HG03460 (cell line): ENCODE measurements at regions not wholly inside any gene's neighbourhood (a gene's known extent, or its start where the extent isn't known, plus 50 kb on each side); places are given as distances from the start of the nearest gene placed in this dataset.
"Not testable (repeated sequence)": the region's sequence is repeated elsewhere in the genome, so short reads cannot be mapped to it uniquely, and the experiment has no call there.

Experiments used
- ATAC-seq: cut with Tn5 transposase; IDR thresholded peaks from one replicate; pipeline ENCODE4 v1.9.1; 2021; ENCODE audit not compliant: unreplicated experiment

DNA sequence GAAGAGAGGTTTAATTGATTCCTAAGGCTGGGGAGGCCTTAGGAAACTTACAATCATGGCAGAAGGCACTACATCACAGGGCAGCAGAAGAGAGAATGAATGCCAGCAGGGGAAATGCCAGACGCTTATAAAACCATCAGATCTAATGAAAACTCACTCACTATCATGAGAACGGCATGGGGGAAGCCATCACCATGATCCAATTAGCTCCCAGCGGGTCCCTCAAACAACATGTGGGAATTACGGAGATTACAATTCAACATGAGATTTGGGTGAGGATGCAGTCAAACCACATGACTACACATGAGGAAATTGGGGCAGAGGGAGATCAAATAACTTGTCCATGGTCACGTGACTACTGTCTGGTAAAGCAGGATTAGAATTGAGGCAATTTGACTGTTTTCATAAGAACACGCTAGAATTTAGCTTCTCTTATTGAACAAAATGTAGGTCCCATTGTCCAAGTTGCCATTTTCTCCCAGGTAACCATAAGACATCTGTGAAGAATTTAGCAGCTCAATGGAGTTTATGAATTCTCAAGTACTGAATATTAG, 445.1 kb upstream of the CDH20 start:
- ATAC-seq, result no peak

GRCh38 chr18:60889442-60889841, 443.8 kb upstream of the CDH20 start:
- ATAC-seq, result no peak

DNA sequence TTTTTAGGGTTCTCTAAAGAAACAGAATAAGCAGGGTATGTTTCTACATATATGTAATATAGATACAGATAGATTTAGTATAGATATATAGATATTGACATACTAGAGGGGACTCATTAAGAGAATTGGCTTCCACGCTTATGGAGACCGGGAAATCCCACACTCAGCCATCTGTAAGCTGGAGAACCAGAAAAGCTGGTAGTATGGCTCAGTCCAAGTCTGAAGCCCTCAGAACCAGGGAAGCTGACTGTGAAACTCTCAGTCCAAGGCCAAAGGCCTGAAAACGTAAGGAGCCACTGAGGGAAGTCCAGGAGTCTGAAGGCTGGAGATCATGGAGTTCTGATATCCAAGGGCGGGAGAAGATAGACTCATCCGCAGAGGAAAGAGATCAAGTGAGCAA, 441.3 kb upstream of the CDH20 start:
- no peak for ATAC-seq

DNA sequence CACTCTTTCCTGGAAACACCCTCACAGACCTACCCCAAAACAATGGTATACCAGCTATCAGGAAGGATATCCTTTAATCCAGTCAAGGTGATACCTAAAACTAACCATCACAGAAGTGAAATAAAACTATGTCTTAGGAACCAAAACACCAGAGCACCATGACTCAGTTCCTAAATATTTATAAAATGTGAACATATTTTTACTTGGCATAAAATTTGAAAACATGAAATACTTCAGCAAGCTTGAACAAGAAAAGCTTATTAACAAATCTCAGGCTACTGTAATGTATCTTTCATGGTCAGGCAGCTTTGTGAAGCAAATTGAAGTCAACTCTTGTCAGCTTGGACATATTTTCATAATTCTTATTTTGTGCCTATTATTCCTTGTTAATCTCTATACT, 440.8 kb upstream of the CDH20 start:
- ATAC-seq, result no peak

GRCh38 chr18:60892855-60893254, 440.4 kb upstream of the CDH20 start:
- no peak for ATAC-seq

GRCh38 chr18:60893355-60894097, 439.7 kb upstream of the CDH20 start:
- ATAC-seq, result no peak

GRCh38 chr18:60894254-60894945, 438.8 kb upstream of the CDH20 start:
- no peak for ATAC-seq

DNA sequence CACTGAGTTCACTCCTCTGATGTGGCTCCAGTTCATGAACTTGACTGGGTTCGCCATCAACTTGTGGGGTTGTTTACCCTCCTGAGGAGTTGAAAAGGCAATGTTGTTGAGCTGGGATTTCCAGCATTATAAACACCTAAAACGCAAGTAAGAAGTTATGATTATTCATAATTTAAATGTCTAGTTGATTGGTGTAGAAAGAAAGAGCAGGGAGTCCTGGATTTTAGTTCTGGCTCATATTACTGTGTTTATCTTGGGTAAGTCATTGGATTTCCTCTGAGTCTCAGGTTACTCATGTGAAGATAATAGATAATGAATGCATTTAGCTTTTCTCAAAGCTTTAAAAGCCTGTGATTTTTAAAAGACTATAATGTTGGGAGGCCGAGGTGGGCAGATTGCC, 438.0 kb upstream of the CDH20 start:
- ATAC-seq, result no peak

DNA sequence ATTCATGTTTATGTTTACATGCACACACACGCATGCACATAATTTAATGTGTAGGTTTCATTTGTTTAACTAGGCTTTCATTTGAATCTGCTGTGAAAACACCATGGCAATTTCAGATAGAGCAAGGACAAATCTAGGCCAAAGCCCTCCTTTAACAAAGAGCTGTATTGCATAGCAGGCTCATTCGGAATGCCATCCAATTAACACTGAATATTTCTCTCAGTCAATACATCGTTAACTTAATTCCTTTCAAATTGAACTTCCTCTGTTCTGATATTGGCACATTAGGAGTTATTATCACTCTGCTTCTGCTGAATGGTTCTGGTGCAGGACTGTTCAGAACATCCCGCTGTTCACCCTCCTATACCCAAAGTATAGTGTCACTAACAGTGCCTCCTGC, 435.1 kb upstream of the CDH20 start:
- no peak for ATAC-seq

- ATAC-seq, result no peak
Observed at GRCh38 chr18:60905699-60906098, 427.5 kb upstream of the CDH20 start.

DNA sequence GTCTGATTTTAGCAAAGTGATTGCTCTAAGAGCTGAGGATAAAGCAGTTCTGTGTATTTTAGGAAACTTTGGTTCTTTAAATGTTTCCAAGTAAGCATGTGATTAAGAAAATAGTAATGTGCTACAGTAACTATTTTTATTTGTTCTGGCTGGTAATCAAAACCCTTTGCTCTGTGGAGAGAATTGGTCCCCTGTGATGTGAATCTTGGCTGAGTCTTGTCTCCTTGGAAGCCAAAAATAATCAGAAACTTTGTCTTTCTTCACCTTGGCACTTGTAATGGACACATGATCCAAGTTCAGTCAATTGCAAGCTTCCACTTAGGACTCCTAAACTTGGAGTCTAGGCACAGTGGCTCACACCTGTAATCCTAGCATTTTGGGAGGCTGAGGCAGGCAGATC, 422.7 kb upstream of the CDH20 start:
- no peak for ATAC-seq

- no peak for ATAC-seq
Observed at GRCh38 chr18:60911504-60911903, 421.7 kb upstream of the CDH20 start.

- ATAC-seq, result no peak
Observed at GRCh38 chr18:60915160-60915559, 418.1 kb upstream of the CDH20 start.

GRCh38 chr18:60918862-60919261, 414.4 kb upstream of the CDH20 start:
- not testable (repeated sequence) for ATAC-seq

GRCh38 chr18:60925892-60926291, 407.3 kb upstream of the CDH20 start:
- ATAC-seq, result no peak

GRCh38 chr18:60929966-60930365, 403.3 kb upstream of the CDH20 start:
- no peak for ATAC-seq

DNA sequence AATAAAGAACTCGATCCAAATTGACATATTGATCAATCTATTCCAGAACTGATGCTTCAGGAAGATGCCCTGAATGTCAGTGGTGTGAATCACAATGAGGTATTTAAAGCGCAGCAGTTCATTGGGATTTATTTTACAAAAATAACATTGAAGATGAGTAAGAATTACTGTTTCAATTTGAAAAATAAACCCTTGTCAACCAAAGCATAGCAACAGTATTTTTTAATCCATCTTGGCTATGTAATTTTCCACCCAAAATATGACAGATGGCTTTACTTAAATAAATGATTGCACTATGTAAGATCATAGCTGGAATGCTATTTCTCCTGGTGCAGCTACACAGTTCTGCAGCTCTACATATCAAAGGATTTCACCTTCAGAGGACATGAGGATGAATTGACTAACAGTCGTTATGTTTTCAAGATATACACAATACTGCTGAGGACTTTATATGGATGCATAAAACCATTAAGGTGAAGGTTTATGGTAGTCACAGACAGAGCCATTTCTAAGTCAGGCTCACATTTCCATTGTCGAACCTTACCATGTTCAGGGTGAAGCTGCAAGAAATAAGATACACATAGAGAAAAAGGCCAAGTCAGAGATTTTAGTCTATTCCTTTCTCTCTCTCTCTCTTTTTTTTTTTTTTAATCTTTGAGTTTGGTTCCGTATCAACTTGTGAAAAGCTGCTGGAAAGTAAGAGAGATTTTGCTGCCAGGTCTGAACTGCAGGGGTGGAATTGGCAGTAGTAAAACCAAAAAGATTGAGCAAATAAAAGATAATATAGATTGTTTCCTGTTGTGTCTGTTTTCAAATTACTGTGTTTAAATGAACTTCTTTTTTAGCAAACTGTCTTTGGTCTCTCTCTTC, 398.0 kb upstream of the CDH20 start:
- no peak for ATAC-seq

DNA sequence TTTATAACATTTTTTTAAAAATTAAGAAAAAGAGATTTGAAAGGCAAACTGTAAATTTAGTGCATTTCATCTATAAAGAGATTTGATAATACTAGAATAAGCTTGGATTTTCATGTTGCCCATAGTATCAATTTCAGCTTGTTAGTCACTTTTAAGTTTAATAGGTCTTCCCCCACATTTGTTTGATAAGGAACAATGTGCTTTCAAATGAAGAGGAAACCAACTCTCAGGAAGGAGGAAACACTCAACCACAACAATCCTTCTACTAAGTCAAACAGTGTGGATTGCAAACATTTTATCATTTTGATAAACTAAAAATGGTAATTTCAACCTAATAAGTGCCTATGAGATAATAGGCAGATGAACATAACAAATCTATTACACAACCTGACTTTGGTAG, 397.1 kb upstream of the CDH20 start:
- ATAC-seq, result no peak

GRCh38 chr18:60943297-60943696, 389.9 kb upstream of the CDH20 start:
- no peak for ATAC-seq

- no peak for ATAC-seq
Observed at GRCh38 chr18:60950634-60951033, 382.6 kb upstream of the CDH20 start.

DNA sequence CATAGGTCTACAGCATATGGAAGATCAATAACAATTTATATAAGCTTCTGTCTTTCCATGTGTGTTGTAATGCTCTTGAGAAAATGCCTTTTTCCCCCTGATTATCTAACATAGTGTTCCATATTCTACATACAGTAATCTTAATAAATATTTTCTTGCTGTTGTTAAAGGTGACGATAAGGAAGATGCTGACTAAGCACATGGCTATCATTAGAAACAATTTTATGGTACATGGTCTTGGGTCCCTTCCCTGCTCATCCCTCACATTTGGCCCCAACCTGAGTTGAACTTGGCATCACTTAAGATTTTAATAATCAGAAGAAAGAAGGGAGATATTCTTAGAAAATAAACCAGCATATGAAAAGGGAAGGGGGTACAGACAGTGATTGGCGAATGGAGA, 382.1 kb upstream of the CDH20 start:
- ATAC-seq, result no peak
